H1 (cell line): ENCODE measurements at regions not wholly inside any gene's neighbourhood (a gene's known extent, or its start where the extent isn't known, plus 50 kb on each side); places are given as distances from the start of the nearest gene placed in this dataset.

Source experiments
- CHD7 ChIP-seq: fragments of 300-600 bp; sonication (generic); IDR thresholded peaks from 2 replicates; pipeline ENCODE4 v1.7.1; 2012; ENCODE audit warnings: low read length, moderate library complexity, mild to moderate bottlenecking, inconsistent platforms; ENCODE audit not compliant: insufficient replicate concordance
- POLR2A ChIP-seq, 2 experiments: IDR thresholded peaks; 1 replicate in 1 of 2; 2 replicates in 1 of 2; pipeline ENCODE4 v1.6.1; 2011; ENCODE audit warnings: low read depth in 2 of 2, low read length in 2 of 2, mild to moderate bottlenecking in 2 of 2; ENCODE audit errors: control extremely low read depth in 1 of 2
- RFX5 ChIP-seq: IDR thresholded peaks from 2 replicates; pipeline ENCODE4 v1.6.1; 2011; ENCODE audit warnings: low read depth, low read length, improper control_type of control experiment, borderline replicate concordance
- SP4 ChIP-seq: IDR thresholded peaks from 2 replicates; pipeline ENCODE4 v1.6.1; 2012; ENCODE audit warnings: low read length, inconsistent platforms

- TF ChIP-seq RFX5 (no peak), POLR2A (IDR thresholded peaks at IDR 0.05; ENCODE audit: control extremely low read depth in 1 of 2, low read depth in 2 of 2, low read length in 2 of 2) (no peak), SP4 (no peak), CHD7 (no peak)
- TF ChIP-seq, all 59 proteins: peak for 0
These were observed 765.4 kb upstream of the ANO3 start (continued) for GRCh38 chr11:25566298-25567200.
